OCI-LY7 (cell line): ENCODE measurements at regions not wholly inside any gene's neighbourhood (a gene's known extent, or its start where the extent isn't known, plus 50 kb on each side); places are given as distances from the start of the nearest gene placed in this dataset.

ENCODE experiments used
- BruUV-seq: library from RNA; stranded (reverse); fragments of 400-500 nt; replicated peaks from 2 replicates; lab custom pipeline; 2021; lab: Mats Ljungman, UMichigan
- CTCF ChIA-PET: fragments of 300-600 bp; sonication (Branson Sonifier 250); formaldehyde crosslinking; loops from one replicate; lab custom pipeline; 2022; ENCODE audit warnings: antibody characterized with exemption; ENCODE audit not compliant: unreplicated experiment; lab: Charles Lee
- POLR2A ChIA-PET: fragments of 300-600 bp; sonication (Branson Sonifier 250); formaldehyde crosslinking; loops from one replicate; lab custom pipeline; 2022; ENCODE audit warnings: antibody characterized with exemption; lab: Charles Lee
- DNase-seq: peaks from one replicate; pipeline ENCODE4 v3.0.0-alpha.2; 2015; ENCODE audit warnings: low spot score
- H2AFZ ChIP-seq: fragments of 200-600 bp; sonication (generic), shearing (Covaris generic); 2 replicates; pipeline ENCODE4 v1.6.1; 2014; ENCODE audit warnings: mild to moderate bottlenecking, antibody characterized with exemption, low read length, moderate library complexity
- H3K27ac ChIP-seq: fragments of 200-600 bp; sonication (generic); 2 replicates; pipeline ENCODE4 v1.5.1; 2014; ENCODE audit warnings: mixed run types, low read depth, mild to moderate bottlenecking, moderate library complexity, low read length, inconsistent platforms; ENCODE audit not compliant: poor library complexity, severe bottlenecking
- H3K36me3 ChIP-seq: fragments of 200-600 bp; sonication (generic); 2 replicates; pipeline ENCODE4 v1.6.1; 2014; ENCODE audit warnings: mild to moderate bottlenecking, antibody characterized with exemption, low read length, moderate library complexity, mixed read lengths; ENCODE audit not compliant: insufficient read depth
- H3K4me1 ChIP-seq: fragments of 200-600 bp; sonication (generic); 2 replicates; pipeline ENCODE4 v1.5.1; 2014; ENCODE audit warnings: mild to moderate bottlenecking, low read length; ENCODE audit not compliant: insufficient read depth, poor library complexity, severe bottlenecking
- H3K4me2 ChIP-seq: fragments of 200-600 bp; sonication (generic); 2 replicates; pipeline ENCODE4 v1.6.1; 2014; ENCODE audit warnings: mild to moderate bottlenecking, low read length
- H3K4me3 ChIP-seq: fragments of 200-600 bp; sonication (generic); 2 replicates; pipeline ENCODE4 v1.5.1; 2014; ENCODE audit warnings: mild to moderate bottlenecking, low read depth, low read length; ENCODE audit not compliant: poor library complexity, severe bottlenecking
- H3K79me2 ChIP-seq: fragments of 200-600 bp; sonication (generic); 2 replicates; pipeline ENCODE4 v1.6.1; 2016; ENCODE audit warnings: low read depth, mild to moderate bottlenecking, low read length, moderate library complexity, mixed read lengths; ENCODE audit not compliant: insufficient read depth
- H3K9me2 ChIP-seq: fragments of 200-600 bp; sonication (generic); 2 replicates; pipeline ENCODE4 v1.6.1; 2016; ENCODE audit warnings: mild to moderate bottlenecking, low read length, mixed read lengths; ENCODE audit not compliant: insufficient read depth
- H3K9me3 ChIP-seq: fragments of 200-600 bp; sonication (generic); 2 replicates; pipeline ENCODE4 v1.6.1; 2014; ENCODE audit warnings: mild to moderate bottlenecking, mixed run types, low read length, mixed read lengths
- H4K20me1 ChIP-seq: fragments of 200-600 bp; sonication (generic); 2 replicates; pipeline ENCODE4 v1.6.1; 2014; ENCODE audit warnings: mild to moderate bottlenecking, antibody characterized with exemption, low read length, moderate library complexity, mixed read lengths; ENCODE audit not compliant: insufficient read depth
- CTCF ChIP-seq: fragments of 200-600 bp; sonication (generic); conservative IDR thresholded peaks from 2 replicates; pipeline ENCODE4 v1.5.1; 2014; ENCODE audit warnings: mild to moderate bottlenecking, antibody characterized with exemption, low read length, moderate library complexity, mixed read lengths
- EZH2phosphoT487 ChIP-seq: fragments of 200-600 bp; sonication (generic); IDR thresholded peaks from 2 replicates; pipeline ENCODE4 v1.6.1; 2018; ENCODE audit warnings: low read depth, borderline replicate concordance, mild to moderate bottlenecking, mixed run types, antibody characterized with exemption, low read length, moderate library complexity, mixed read lengths
- intact Hi-C: fragments of 100-400 bp; cut with micrococcal nuclease; formaldehyde crosslinking; loops from one replicate; pipeline ENCODE4 v1.10.0; 2022; ENCODE audit not compliant: unreplicated experiment

GRCh38 chr13:90952326-90952725 lies 395.2 kb upstream of the MIR17HG start:
- no peak for TF ChIP-seq EZH2phosphoT487
- no peak for TF ChIP-seq CTCF
- no peak overlapping the region for H3K4me2 ChIP-seq
- H3K4me3 ChIP-seq, result no peak overlapping the region
- 0 out of 2 replicates have a peak, but pooled peaks cover 7% of the 10 kb centered on the region for H3K9me3 ChIP-seq
- H3K27ac ChIP-seq, result no peak overlapping the region
- H3K36me3 ChIP-seq, result no peaks in the 10 kb centered on the region
- no peak for DNase-seq
- no peaks in the 10 kb centered on the region for H3K79me2 ChIP-seq
- no peak overlapping the region for H2AFZ ChIP-seq
- H4K20me1 ChIP-seq, result no peaks in the 10 kb centered on the region
- intact Hi-C loops, result no loop called here
- no peaks in the 10 kb centered on the region for H3K9me2 ChIP-seq
- CTCF ChIA-PET, result no interaction called here
- POLR2A ChIA-PET, result interaction anchor here (0.6 to 1.8 kb wide), 2 partner anchors 9 to 943 kb away, joined by 4 to 6 read pairs; no protein-coding TSS in a partner anchor
- H3K4me1 ChIP-seq, result no peaks in the 10 kb centered on the region
- no TSS peak for BruUV-seq

- no peak overlapping the region for H2AFZ ChIP-seq
- no peaks in the 10 kb centered on the region for H4K20me1 ChIP-seq
- no peak for DNase-seq
- no TSS peak for BruUV-seq
- TF ChIP-seq EZH2phosphoT487 (no peak), CTCF (no peak)
- no peaks in the 10 kb centered on the region for H3K36me3 ChIP-seq
- POLR2A ChIA-PET, result interaction anchor here (1.1 to 3.1 kb wide), 2 partner anchors 10 to 144 kb away, joined by 3 to 8 read pairs; no protein-coding TSS in a partner anchor
- H3K9me3 ChIP-seq, result no peaks in the 10 kb centered on the region
- no peaks in the 10 kb centered on the region for H3K9me2 ChIP-seq
- H3K4me3 ChIP-seq, result no peak overlapping the region
- CTCF ChIA-PET, result no interaction called here
- H3K4me1 ChIP-seq, result no peaks in the 10 kb centered on the region
- intact Hi-C loops, result no loop called here
- no peaks in the 10 kb centered on the region for H3K79me2 ChIP-seq
- H3K4me2 ChIP-seq, result no peak overlapping the region
- no peak overlapping the region for H3K27ac ChIP-seq
Observed at GRCh38 chr13:90954605-90955195, 392.8 kb upstream of the MIR17HG start.

- no peak overlapping the region for H2AFZ ChIP-seq
Observed at GRCh38 chr13:90956031-90956430, 391.5 kb upstream of the MIR17HG start.

More at GRCh38 chr13:90956031-90956430, 391.5 kb upstream of the MIR17HG start:
- Histone ChIP-seq H4K20me1 (no peaks in the 10 kb centered on the region), H3K4me3 (no peak overlapping the region), H3K9me2 (peaks cover 3% of the 10 kb centered on the region; the same call in 1 of the 2 replicates), H3K4me1 (no peaks in the 10 kb centered on the region), H3K27ac (no peak overlapping the region), H3K9me3 (no peaks in the 10 kb centered on the region), H3K79me2 (no peaks in the 10 kb centered on the region), H3K36me3 (no peaks in the 10 kb centered on the region), H3K4me2 (no peak overlapping the region)
- BruUV-seq, result no TSS peak
- intact Hi-C loops, result no loop called here
- no peak for DNase-seq
- ChIA-PET POLR2A (interaction anchor here (0.5 to 5.0 kb wide), 9 partner anchors 13 to 514 kb away, joined by 3 to 27 read pairs (median 3); no protein-coding TSS in a partner anchor), CTCF (no interaction called here)
- TF ChIP-seq CTCF (no peak), EZH2phosphoT487 (no peak)
